NK-92 (cell line): ENCODE measurements at regions not wholly inside any gene's neighbourhood (a gene's known extent, or its start where the extent isn't known, plus 50 kb on each side); places are given as distances from the start of the nearest gene placed in this dataset.
"Not testable (repeated sequence)": the region's sequence is repeated elsewhere in the genome, so short reads cannot be mapped to it uniquely, and the experiment has no call there.

ENCODE experiments used
- DNase-seq: peaks from one replicate; lab custom pipeline; 2025; ENCODE audit not compliant: unreplicated experiment; lab: John Stamatoyannopoulos, UW

- no peak for DNase-seq
Measured at GRCh38 chr2:145548479-145548878, 1028.6 kb upstream of the ZEB2 start.

GRCh38 chr2:145547620-145548019, 1027.7 kb upstream of the ZEB2 start:
- no peak for DNase-seq

- DNase-seq, result no peak
Measured at GRCh38 chr2:145546091-145546490, 1026.2 kb upstream of the ZEB2 start.

GRCh38 chr2:145543856-145544255, 1023.9 kb upstream of the ZEB2 start:
- DNase-seq, result no peak

GRCh38 chr2:145543155-145543554, 1023.2 kb upstream of the ZEB2 start:
- no peak for DNase-seq

GRCh38 chr2:145541028-145541427, 1021.1 kb upstream of the ZEB2 start:
- no peak for DNase-seq

- no peak for DNase-seq
Measured at GRCh38 chr2:145538661-145539350, 1018.9 kb upstream of the ZEB2 start.

- no peak for DNase-seq
Measured at GRCh38 chr2:145530653-145531052, 1010.7 kb upstream of the ZEB2 start.

- DNase-seq, result no peak
Measured at GRCh38 chr2:145524836-145525235, 1004.9 kb upstream of the ZEB2 start.

- no peak for DNase-seq
Measured at GRCh38 chr2:145524303-145524702, 1004.4 kb upstream of the ZEB2 start.

GRCh38 chr2:145519254-145519653, 999.3 kb upstream of the ZEB2 start:
- not testable (repeated sequence) for DNase-seq

GRCh38 chr2:145511946-145512345, 992.0 kb upstream of the ZEB2 start:
- DNase-seq, result no peak

GRCh38 chr2:145503511-145503910, 983.6 kb upstream of the ZEB2 start:
- no peak for DNase-seq

- DNase-seq, result no peak
Measured at GRCh38 chr2:145501920-145502319, 982.0 kb upstream of the ZEB2 start.

GRCh38 chr2:145495590-145495989, 975.7 kb upstream of the ZEB2 start:
- no peak for DNase-seq

GRCh38 chr2:145494441-145494840, 974.5 kb upstream of the ZEB2 start:
- DNase-seq, result no peak

GRCh38 chr2:145488571-145488970, 968.7 kb upstream of the ZEB2 start:
- DNase-seq, result no peak

GRCh38 chr2:145484448-145485097, 964.7 kb upstream of the ZEB2 start:
- no peak for DNase-seq

- DNase-seq, result no peak
Measured at GRCh38 chr2:145483854-145484253, 963.9 kb upstream of the ZEB2 start.

GRCh38 chr2:145481334-145481922, 961.5 kb upstream of the ZEB2 start:
- DNase-seq, result no peak

- no peak for DNase-seq
Measured at GRCh38 chr2:145464866-145465265, 944.9 kb upstream of the ZEB2 start.

- DNase-seq, result no peak
Measured at GRCh38 chr2:145460112-145460511, 940.2 kb upstream of the ZEB2 start.
